ENCODE measurements at regions not wholly inside any gene's neighbourhood (a gene's known extent, or its start where the extent isn't known, plus 50 kb on each side); places are given as distances from the start of the nearest gene placed in this dataset.

DNA sequence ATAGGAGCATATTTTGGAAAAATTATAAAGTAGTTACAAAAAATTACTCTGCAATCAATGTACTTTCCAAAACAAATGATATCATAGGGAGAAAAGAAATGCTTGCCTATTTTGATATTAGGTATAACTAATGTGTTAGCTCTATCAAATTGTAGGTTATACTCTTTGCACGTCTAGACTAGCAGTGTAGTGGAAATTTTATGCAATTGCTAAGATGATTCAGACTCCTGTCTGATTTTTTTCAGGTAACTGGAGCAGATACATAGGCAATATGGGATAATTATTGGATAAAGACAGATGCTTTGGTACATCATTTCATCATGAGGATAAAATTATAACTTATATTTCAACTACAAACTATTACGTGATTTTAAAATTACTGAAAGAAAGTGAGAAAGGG lies 918.3 kb downstream of the EPHA4 start:
- TF ChIP-seq, protein P1, sequence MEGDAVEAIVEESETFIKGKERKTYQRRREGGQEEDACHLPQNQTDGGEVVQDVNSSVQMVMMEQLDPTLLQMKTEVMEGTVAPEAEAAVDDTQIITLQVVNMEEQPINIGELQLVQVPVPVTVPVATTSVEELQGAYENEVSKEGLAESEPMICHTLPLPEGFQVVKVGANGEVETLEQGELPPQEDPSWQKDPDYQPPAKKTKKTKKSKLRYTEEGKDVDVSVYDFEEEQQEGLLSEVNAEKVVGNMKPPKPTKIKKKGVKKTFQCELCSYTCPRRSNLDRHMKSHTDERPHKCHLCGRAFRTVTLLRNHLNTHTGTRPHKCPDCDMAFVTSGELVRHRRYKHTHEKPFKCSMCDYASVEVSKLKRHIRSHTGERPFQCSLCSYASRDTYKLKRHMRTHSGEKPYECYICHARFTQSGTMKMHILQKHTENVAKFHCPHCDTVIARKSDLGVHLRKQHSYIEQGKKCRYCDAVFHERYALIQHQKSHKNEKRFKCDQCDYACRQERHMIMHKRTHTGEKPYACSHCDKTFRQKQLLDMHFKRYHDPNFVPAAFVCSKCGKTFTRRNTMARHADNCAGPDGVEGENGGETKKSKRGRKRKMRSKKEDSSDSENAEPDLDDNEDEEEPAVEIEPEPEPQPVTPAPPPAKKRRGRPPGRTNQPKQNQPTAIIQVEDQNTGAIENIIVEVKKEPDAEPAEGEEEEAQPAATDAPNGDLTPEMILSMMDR (IDR thresholded peaks at IDR 0.05): no peak
- no peak for TF ChIP-seq ZFX (IDR thresholded peaks at IDR 0.05; ENCODE audit: borderline replicate concordance)
- H3K27ac ChIP-seq: no peak overlapping the region

GRCh38 chr2:220654322-220654721 lies 917.8 kb downstream of the EPHA4 start:
- TF ChIP-seq ZFX (IDR thresholded peaks at IDR 0.05; ENCODE audit: borderline replicate concordance): no peak
- TF ChIP-seq, protein P1 (IDR thresholded peaks at IDR 0.05): no peak

GRCh38 chr2:220660277-220661145 lies 911.6 kb downstream of the EPHA4 start:
- TF ChIP-seq ZFX (IDR thresholded peaks at IDR 0.05; ENCODE audit: borderline replicate concordance): no peak
- TF ChIP-seq, protein P1 (IDR thresholded peaks at IDR 0.05): no peak
- no peak overlapping the region for H3K27ac ChIP-seq

More at GRCh38 chr2:220654322-220654721, 917.8 kb downstream of the EPHA4 start:
- no peak overlapping the region for H3K27ac ChIP-seq

- TF ChIP-seq, protein P1 (IDR thresholded peaks at IDR 0.05): no peak
- TF ChIP-seq ZFX (IDR thresholded peaks at IDR 0.05; ENCODE audit: borderline replicate concordance): no peak
- H3K27ac ChIP-seq: no peak overlapping the region
Measured at GRCh38 chr2:220662431-220662830, 909.7 kb downstream of the EPHA4 start.

DNA sequence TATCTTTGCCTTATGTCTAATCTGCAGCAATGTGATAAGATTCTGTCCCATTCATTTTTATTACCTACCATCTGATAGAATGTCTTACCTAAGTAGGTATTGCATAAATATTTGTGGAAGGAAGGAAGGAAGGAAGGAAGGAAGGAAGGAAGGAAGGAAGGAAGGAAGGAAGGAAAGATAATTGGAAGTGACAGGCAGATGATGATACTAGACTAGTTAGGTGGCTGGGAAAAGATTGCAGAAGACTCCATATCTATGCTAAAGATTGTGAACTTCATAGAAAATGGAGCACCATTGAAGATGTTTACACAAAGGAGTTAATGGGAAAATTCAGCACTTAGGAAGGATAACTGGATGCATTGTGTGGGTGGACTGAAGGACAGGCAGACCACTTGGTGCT lies 909.0 kb downstream of the EPHA4 start:
- H3K27ac ChIP-seq: no peak overlapping the region
- TF ChIP-seq ZFX (IDR thresholded peaks at IDR 0.05; ENCODE audit: borderline replicate concordance): no peak

DNA sequence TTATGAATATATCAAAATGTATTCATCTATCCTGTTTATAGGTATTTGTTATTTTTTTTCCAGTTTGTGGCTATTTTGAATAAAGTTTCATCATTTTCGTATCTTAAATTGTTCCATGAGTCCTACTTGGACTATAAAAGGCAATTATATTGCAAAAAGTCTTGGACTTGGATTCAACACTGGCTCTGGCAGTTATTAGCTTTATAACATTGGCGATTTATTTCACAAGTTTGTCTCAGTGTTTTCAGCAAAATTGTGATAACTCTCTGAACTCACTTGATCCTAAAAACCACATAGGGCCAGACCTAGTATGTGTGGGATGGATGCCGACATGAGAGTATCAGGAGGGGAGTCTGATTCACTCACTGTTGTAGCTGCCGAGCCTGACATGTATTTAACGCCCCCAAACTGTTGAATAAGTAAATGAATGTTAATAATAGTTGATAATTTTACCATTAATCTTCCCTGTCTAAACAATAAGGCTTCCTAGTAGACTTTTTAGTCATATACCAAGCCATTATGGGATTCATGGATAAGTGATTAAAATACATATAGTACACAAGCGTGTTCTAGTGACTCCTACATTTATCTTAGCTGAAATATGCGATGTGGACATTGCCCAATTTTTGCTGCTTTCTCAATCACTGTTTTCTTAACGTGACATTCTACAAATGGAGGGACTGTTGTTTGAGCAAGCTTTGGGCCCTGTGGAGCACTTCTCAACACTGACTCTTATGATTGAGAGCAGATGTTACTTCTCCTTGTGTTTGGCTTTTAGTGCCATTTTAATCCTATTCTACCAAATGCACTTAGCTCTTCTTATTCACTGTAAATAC lies 907.6 kb downstream of the EPHA4 start:
- no peak overlapping the region for H3K27ac ChIP-seq
- TF ChIP-seq, protein P1 (IDR thresholded peaks at IDR 0.05): no peak
- no peak for TF ChIP-seq ZFX (IDR thresholded peaks at IDR 0.05; ENCODE audit: borderline replicate concordance)

- H3K27ac ChIP-seq: no peak overlapping the region
- no peak for TF ChIP-seq ZFX (IDR thresholded peaks at IDR 0.05; ENCODE audit: borderline replicate concordance)
- TF ChIP-seq, protein P1 (IDR thresholded peaks at IDR 0.05): no peak
Measured at GRCh38 chr2:220665108-220665471, 907.0 kb downstream of the EPHA4 start.

Data from 22Rv1 (cell line).